ENCODE measurements at regions not wholly inside any gene's neighbourhood (a gene's known extent, or its start where the extent isn't known, plus 50 kb on each side); places are given as distances from the start of the nearest gene placed in this dataset.

- no peak for TF ChIP-seq EZH2 (IDR thresholded peaks at IDR 0.05; ENCODE audit: borderline replicate concordance, insufficient read depth, low read length, poor library complexity, severe bottlenecking)
- no peak for TF ChIP-seq CTCF (IDR thresholded peaks at IDR 0.05; ENCODE audit: poor library complexity, severe bottlenecking)
- no peak for TF ChIP-seq POLR2AphosphoS5 (IDR thresholded peaks at IDR 0.05)
- no peak for TF ChIP-seq EP300 (conservative IDR thresholded peaks at IDR 0.05; ENCODE audit: poor library complexity, severe bottlenecking)
- no peak for TF ChIP-seq RAD21 (conservative IDR thresholded peaks at IDR 0.05)
- TF ChIP-seq MXI1 (conservative IDR thresholded peaks at IDR 0.05; ENCODE audit: poor library complexity, severe bottlenecking) = no peak
These were observed 622.5 kb downstream of the GALR1 start for GRCh38 chr18:77872166-77872565.
